Thyroid gland (tissue), 4 donors: ENCODE measurements at regions not wholly inside any gene's neighbourhood (a gene's known extent, or its start where the extent isn't known, plus 50 kb on each side); places are given as distances from the start of the nearest gene placed in this dataset.

Experiments
- CTCF ChIP-seq, 6 experiments: fragments of 200-600 bp in 3 of 6; fragments of 450-650 bp in 3 of 6; sonication (generic) in 3 of 6; IDR thresholded peaks; one replicate each; pipeline ENCODE4 v1.5.1; 2016 to 2019; ENCODE audit warnings: antibody characterized with exemption in 6 of 6, mild to moderate bottlenecking in 2 of 6, inconsistent platforms in 1 of 6, moderate library complexity in 1 of 6
- POLR2A ChIP-seq, 2 donors: fragments of 450-650 bp; IDR thresholded peaks; one replicate each; pipeline ENCODE4 v1.6.1; 2017; ENCODE audit warnings: antibody characterized with exemption in 2 of 2, mild to moderate bottlenecking in 2 of 2, moderate library complexity in 1 of 2

GRCh38 chr5:104513121-104513602, 950.6 kb upstream of the NUDT12 start:
- TF ChIP-seq CTCF (IDR thresholded peaks at IDR 0.05) (no peak), POLR2A (IDR thresholded peaks at IDR 0.05) (no peak)
